Activated naive CD8-positive, alpha-beta T cell treated with anti-CD3 and anti-CD28 coated beads, Interleukin-2, amount 50 U/mL, for 16 hours (primary cell): ENCODE measurements at regions not wholly inside any gene's neighbourhood (a gene's known extent, or its start where the extent isn't known, plus 50 kb on each side); places are given as distances from the start of the nearest gene placed in this dataset.

Experiments
- DNase-seq: peaks from one replicate; pipeline ENCODE4 v3.0.0-alpha.2; 2020; ENCODE audit warnings: low read depth, low spot score

GRCh38 chr13:39858794-39859193, 203.3 kb downstream of the COG6 start:
- DNase-seq: no peak

GRCh38 chr13:39859898-39860297, 204.4 kb downstream of the COG6 start:
- no peak for DNase-seq

- DNase-seq: no peak
These were observed 207.4 kb downstream of the COG6 start for GRCh38 chr13:39862900-39863299.

- no peak for DNase-seq
These were observed 208.8 kb downstream of the COG6 start for GRCh38 chr13:39864221-39864620.

GRCh38 chr13:39866722-39867121, 211.3 kb downstream of the COG6 start:
- DNase-seq: no peak

- no peak for DNase-seq
These were observed 212.3 kb downstream of the COG6 start for GRCh38 chr13:39867807-39868206.

- DNase-seq: no peak
These were observed 214.8 kb downstream of the COG6 start for GRCh38 chr13:39870197-39870747.

- DNase-seq: no peak
These were observed 219.0 kb downstream of the COG6 start for GRCh38 chr13:39874331-39875053.

GRCh38 chr13:39875111-39875987, 219.9 kb downstream of the COG6 start:
- DNase-seq: no peak

- DNase-seq: no peak
These were observed 220.8 kb downstream of the COG6 start for GRCh38 chr13:39876258-39876657.

GRCh38 chr13:39877134-39877533, 221.7 kb downstream of the COG6 start:
- no peak for DNase-seq

- no peak for DNase-seq
These were observed 224.0 kb downstream of the COG6 start for GRCh38 chr13:39879286-39880035.

- no peak for DNase-seq
These were observed 225.9 kb downstream of the COG6 start for GRCh38 chr13:39881383-39881782.

GRCh38 chr13:39881887-39882286, 226.4 kb downstream of the COG6 start:
- no peak for DNase-seq

GRCh38 chr13:39884166-39884565, 228.7 kb downstream of the COG6 start:
- DNase-seq: no peak

GRCh38 chr13:39886336-39886735, 230.9 kb downstream of the COG6 start:
- DNase-seq: no peak

- DNase-seq: no peak
These were observed 231.9 kb downstream of the COG6 start for GRCh38 chr13:39887387-39887786.

GRCh38 chr13:39888865-39889810, 233.7 kb downstream of the COG6 start:
- no peak for DNase-seq

- DNase-seq: no peak
These were observed 235.1 kb downstream of the COG6 start for GRCh38 chr13:39890537-39890936.

- no peak for DNase-seq
These were observed 237.5 kb downstream of the COG6 start for GRCh38 chr13:39892721-39893685.
